CD14-positive monocyte (primary cell): ENCODE measurements at regions not wholly inside any gene's neighbourhood (a gene's known extent, or its start where the extent isn't known, plus 50 kb on each side); places are given as distances from the start of the nearest gene placed in this dataset.

Experiments used
- DNase-seq, 3 donors: peaks; one replicate each; pipeline ENCODE4 v3.0.0-alpha.2; 2011 to 2022
- H2AFZ ChIP-seq: 2 replicates; pipeline ENCODE4 v1.6.0; 2012; ENCODE audit warnings: mild to moderate bottlenecking, low read depth, low read length, inconsistent platforms; ENCODE audit not compliant: insufficient read depth, poor library complexity, severe bottlenecking
- H3K27ac ChIP-seq, 2 donors: 1 replicate in 1 of 2; 2 replicates in 1 of 2; pipeline ENCODE4 v1.5.1; 2012 to 2013; ENCODE audit warnings: low read length in 2 of 2, control low read depth in 1 of 2, inconsistent platforms in 1 of 2, low read depth in 1 of 2, mild to moderate bottlenecking in 1 of 2
- H3K27me3 ChIP-seq, 2 donors: one replicate each; pipeline versions ENCODE4 v1.6.0 to v1.6.1; 2011 to 2013; ENCODE audit warnings: low read length in 2 of 2; ENCODE audit not compliant: control insufficient read depth in 2 of 2, insufficient read depth in 2 of 2
- H3K36me3 ChIP-seq, 2 donors: replicated peaks in 1 of 2; 1 replicate in 1 of 2; 2 replicates in 1 of 2; pipeline versions ENCODE4 v1.5.1 to v1.6.1; 2012 to 2013; ENCODE audit warnings: low read length in 2 of 2, control low read depth in 1 of 2, inconsistent platforms in 1 of 2, mild to moderate bottlenecking in 1 of 2; ENCODE audit not compliant: insufficient read depth in 2 of 2, control insufficient read depth in 1 of 2
- H3K4me1 ChIP-seq, 2 donors: 1 replicate in 1 of 2; 2 replicates in 1 of 2; pipeline versions ENCODE4 v1.5.1 to v1.6.1; 2012 to 2013; ENCODE audit warnings: low read length in 2 of 2, control low read depth in 1 of 2, inconsistent platforms in 1 of 2, mild to moderate bottlenecking in 1 of 2, moderate library complexity in 1 of 2; ENCODE audit not compliant: insufficient read depth in 2 of 2, control insufficient read depth in 1 of 2
- H3K4me2 ChIP-seq: replicated peaks from 2 replicates; pipeline ENCODE3; 2012; ENCODE audit warnings: low read length, moderate library complexity, mild to moderate bottlenecking; ENCODE audit not compliant: poor library complexity, severe bottlenecking; ENCODE audit errors: extremely low read depth
- H3K4me3 ChIP-seq, 3 experiments: fragments of 200-600 bp in 1 of 3; sonication (generic) in 1 of 3; replicated peaks in 1 of 3; 1 replicate in 2 of 3; 2 replicates in 1 of 3; pipeline ENCODE4 v1.5.1; 2011 to 2013; ENCODE audit warnings: low read length in 3 of 3, mild to moderate bottlenecking in 3 of 3, control low read depth in 2 of 3, low read depth in 2 of 3, inconsistent platforms in 1 of 3, moderate library complexity in 1 of 3
- H3K79me2 ChIP-seq: 2 replicates; pipeline ENCODE4 v1.6.0; 2012; ENCODE audit warnings: mild to moderate bottlenecking, control low read depth, inconsistent platforms, low read length, moderate library complexity; ENCODE audit not compliant: insufficient read depth
- H3K9ac ChIP-seq: 2 replicates; pipeline ENCODE4 v1.6.0; 2017; ENCODE audit warnings: low read length, mild to moderate bottlenecking; ENCODE audit not compliant: insufficient read depth, poor library complexity, severe bottlenecking
- H3K9me3 ChIP-seq, 2 donors: replicated peaks in 1 of 2; 1 replicate in 1 of 2; 2 replicates in 1 of 2; pipeline versions ENCODE4 v1.5.1 to v1.6.1; 2012 to 2013; ENCODE audit warnings: low read length in 2 of 2, control low read depth in 1 of 2; ENCODE audit not compliant: control insufficient read depth in 1 of 2, insufficient read depth in 1 of 2
- H4K20me1 ChIP-seq: 2 replicates; pipeline ENCODE4 v1.6.0; 2012; ENCODE audit warnings: mild to moderate bottlenecking, low read length, control low read depth, moderate library complexity; ENCODE audit not compliant: insufficient read depth
- H3K27ac Mint-ChIP-seq, 7 donors: one replicate each; pipeline ENCODE4 v1.8.0; 2020; ENCODE audit warnings: mild to moderate bottlenecking in 7 of 7, mixed read lengths in 7 of 7, moderate library complexity in 6 of 7, inconsistent platforms in 2 of 7
- H3K27me3 Mint-ChIP-seq, 3 donors: one replicate each; pipeline ENCODE4 v1.8.0; 2021 to 2022; ENCODE audit warnings: low read depth in 3 of 3, mild to moderate bottlenecking in 3 of 3, mixed read lengths in 3 of 3, moderate library complexity in 3 of 3, inconsistent platforms in 1 of 3
- H3K36me3 Mint-ChIP-seq, 2 donors: one replicate each; pipeline ENCODE4 v1.8.0; 2020; ENCODE audit warnings: mixed read lengths in 2 of 2, inconsistent platforms in 1 of 2, mild to moderate bottlenecking in 1 of 2
- H3K4me1 Mint-ChIP-seq: one replicate; pipeline ENCODE4 v1.8.0; 2020; ENCODE audit warnings: mild to moderate bottlenecking, mixed read lengths
- H3K4me3 Mint-ChIP-seq, 2 donors: one replicate each; pipeline ENCODE4 v1.8.0; 2020; ENCODE audit warnings: mild to moderate bottlenecking in 2 of 2, mixed read lengths in 2 of 2, moderate library complexity in 1 of 2
- H3K9me3 Mint-ChIP-seq, 7 donors: one replicate each; pipeline ENCODE4 v1.8.0; 2020 to 2022; ENCODE audit warnings: mixed read lengths in 7 of 7, mild to moderate bottlenecking in 6 of 7, moderate library complexity in 6 of 7, inconsistent platforms in 2 of 7
- CTCF ChIP-seq: fragments of 200-600 bp; IDR thresholded peaks from one replicate; pipeline ENCODE4 v1.8.0; 2022; ENCODE audit warnings: antibody characterized with exemption, mild to moderate bottlenecking
- WGBS: methylation state at CpG from one replicate; pipeline ENCODE4 v1.1.5; 2013; ENCODE audit warnings: missing lambda C conversion rate; ENCODE audit not compliant: insufficient coverage; 5-methylcytosine and 5-hydroxymethylcytosine counted together
- intact Hi-C, 2 donors: fragments of 100-400 bp; cut with micrococcal nuclease; formaldehyde crosslinking; loops; one replicate each; pipeline versions ENCODE4 v1.15.0 to v1.15.1; 2023

GRCh38 chr5:51276250-51276649 lies 107.0 kb upstream of the ISL1 start:
- no peak overlapping the region for H3K27ac Mint-ChIP-seq
- H3K9me3 Mint-ChIP-seq: peaks cover 0 to 16% (median 0%) of the 10 kb centered on the region in 7 donors
- Histone ChIP-seq H3K4me1 (no peaks in the 10 kb centered on the region), H3K36me3 (no peaks in the 10 kb centered on the region), H4K20me1 (no peaks in the 10 kb centered on the region), H3K79me2 (no peaks in the 10 kb centered on the region), H3K27me3 (no peaks in the 10 kb centered on the region), H3K9me3 (peaks cover 0 to 6% of the 10 kb centered on the region in 2 donors), H3K27ac (no peak overlapping the region), H3K4me3 (no peak overlapping the region), H2AFZ (no peak overlapping the region), H3K9ac (no peak overlapping the region), H3K4me2 (no peak overlapping the region)
- intact Hi-C loops: no loop called here
- H3K27me3 Mint-ChIP-seq: no peaks in the 10 kb centered on the region
- no CpG with 5 or more reads among the region's 2 CpGs for WGBS
- DNase-seq: no peak
- H3K4me3 Mint-ChIP-seq: no peak overlapping the region
- no peak for TF ChIP-seq CTCF
- no peaks in the 10 kb centered on the region for H3K4me1 Mint-ChIP-seq
- no peaks in the 10 kb centered on the region for H3K36me3 Mint-ChIP-seq

GRCh38 chr5:51278539-51278938 lies 104.7 kb upstream of the ISL1 start:
- intact Hi-C loops: no loop called here
- H3K4me3 Mint-ChIP-seq: no peak overlapping the region
- peaks cover 0 to 6% of the 10 kb centered on the region in 2 donors for H3K9me3 ChIP-seq
- no peak for TF ChIP-seq CTCF
- H3K4me3 ChIP-seq: no peak overlapping the region
- no peaks in the 10 kb centered on the region for H3K27me3 ChIP-seq
- no peaks in the 10 kb centered on the region for H3K4me1 Mint-ChIP-seq
- H2AFZ ChIP-seq: no peak overlapping the region
- no peak overlapping the region for H3K9ac ChIP-seq
- no peak overlapping the region for H3K4me2 ChIP-seq
- peaks cover 0 to 20% (median 2%) of the 10 kb centered on the region in 7 donors for H3K9me3 Mint-ChIP-seq
- H3K27me3 Mint-ChIP-seq: no peaks in the 10 kb centered on the region
- H3K79me2 ChIP-seq: no peaks in the 10 kb centered on the region
- 40% methylated on average over 1 of the region's 3 CpGs for WGBS
- no peak overlapping the region for H3K27ac Mint-ChIP-seq
- H3K36me3 Mint-ChIP-seq: no peaks in the 10 kb centered on the region
- no peaks in the 10 kb centered on the region for H3K4me1 ChIP-seq
- H3K36me3 ChIP-seq: no peaks in the 10 kb centered on the region
- H4K20me1 ChIP-seq: no peaks in the 10 kb centered on the region
- no peak for DNase-seq
- H3K27ac ChIP-seq: no peak overlapping the region
